SU-DHL-6 (cell line): ENCODE measurements at regions not wholly inside any gene's neighbourhood (a gene's known extent, or its start where the extent isn't known, plus 50 kb on each side); places are given as distances from the start of the nearest gene placed in this dataset.

Experiments
- H2AFZ ChIP-seq: fragments of 200-600 bp; sonication (generic); 2 replicates; pipeline ENCODE4 v1.6.1; 2014; ENCODE audit warnings: low read depth, mild to moderate bottlenecking, moderate library complexity, mixed read lengths, antibody characterized with exemption, low read length; ENCODE audit not compliant: severe bottlenecking
- H3F3A ChIP-seq: fragments of 200-600 bp; shearing (Covaris generic); 2 replicates; pipeline ENCODE4 v1.6.0; 2016; ENCODE audit warnings: antibody characterized with exemption, mild to moderate bottlenecking; ENCODE audit not compliant: insufficient read depth
- H3K27ac ChIP-seq: fragments of 200-600 bp; sonication (generic); 2 replicates; pipeline ENCODE4 v1.5.1; 2016; ENCODE audit warnings: low read depth, mild to moderate bottlenecking, low read length, moderate library complexity, mixed read lengths
- H3K27me3 ChIP-seq: fragments of 200-600 bp; sonication (generic), shearing (Covaris generic); 2 replicates; pipeline ENCODE4 v1.6.0; 2014; ENCODE audit warnings: mild to moderate bottlenecking, low read length
- H3K36me3 ChIP-seq: fragments of 200-600 bp; sonication (generic); 2 replicates; pipeline ENCODE4 v1.6.1; 2014; ENCODE audit warnings: mild to moderate bottlenecking, low read length, mixed read lengths
- H3K4me2 ChIP-seq: fragments of 300-600, 200-600 bp; shearing (Covaris generic), sonication (generic); 2 replicates; pipeline ENCODE4 v1.6.0; 2014; ENCODE audit warnings: low read length, low read depth, mild to moderate bottlenecking; ENCODE audit not compliant: poor library complexity, severe bottlenecking
- H3K4me3 ChIP-seq: fragments of 200-600 bp; sonication (generic); 2 replicates; pipeline ENCODE4 v1.5.1; 2014; ENCODE audit warnings: antibody characterized with exemption, low read length, mild to moderate bottlenecking, mixed read lengths; ENCODE audit not compliant: insufficient read depth, poor library complexity, severe bottlenecking
- H3K79me2 ChIP-seq: fragments of 200-600 bp; sonication (generic); 2 replicates; pipeline ENCODE4 v1.6.1; 2014; ENCODE audit warnings: mild to moderate bottlenecking, low read length, moderate library complexity; ENCODE audit not compliant: insufficient read depth
- H3K9ac ChIP-seq: fragments of 200-600 bp; sonication (generic); 2 replicates; pipeline ENCODE4 v1.7.0; 2014; ENCODE audit warnings: mild to moderate bottlenecking, low read length
- H3K9me2 ChIP-seq: fragments of 200-600 bp; sonication (generic); replicated peaks from 2 replicates; pipeline ENCODE4 v1.6.1; 2014; ENCODE audit warnings: low read length; ENCODE audit not compliant: insufficient read depth
- H3K9me3 ChIP-seq: fragments of 200-600 bp; sonication (generic); 2 replicates; pipeline ENCODE4 v1.6.1; 2014; ENCODE audit warnings: low read length, mixed read lengths; ENCODE audit not compliant: insufficient read depth
- H4K20me1 ChIP-seq: fragments of 200-600 bp; sonication (generic); 2 replicates; pipeline ENCODE4 v1.6.1; 2014; ENCODE audit warnings: low read depth, mild to moderate bottlenecking, antibody characterized with exemption, low read length, moderate library complexity, mixed read lengths
- CTCF ChIP-seq: fragments of 200-600 bp; sonication (generic); IDR thresholded peaks from one replicate; pipeline ENCODE4 v1.5.1; 2017; ENCODE audit warnings: antibody characterized with exemption, mild to moderate bottlenecking, low read length, moderate library complexity; ENCODE audit not compliant: insufficient read depth, poor library complexity, severe bottlenecking
- EZH2phosphoT487 ChIP-seq: fragments of 200-600 bp; sonication (generic), shearing (Covaris generic); conservative IDR thresholded peaks from 2 replicates; pipeline ENCODE4 v1.6.1; 2018; ENCODE audit warnings: mild to moderate bottlenecking, antibody characterized with exemption, low read length, moderate library complexity, mixed read lengths

DNA sequence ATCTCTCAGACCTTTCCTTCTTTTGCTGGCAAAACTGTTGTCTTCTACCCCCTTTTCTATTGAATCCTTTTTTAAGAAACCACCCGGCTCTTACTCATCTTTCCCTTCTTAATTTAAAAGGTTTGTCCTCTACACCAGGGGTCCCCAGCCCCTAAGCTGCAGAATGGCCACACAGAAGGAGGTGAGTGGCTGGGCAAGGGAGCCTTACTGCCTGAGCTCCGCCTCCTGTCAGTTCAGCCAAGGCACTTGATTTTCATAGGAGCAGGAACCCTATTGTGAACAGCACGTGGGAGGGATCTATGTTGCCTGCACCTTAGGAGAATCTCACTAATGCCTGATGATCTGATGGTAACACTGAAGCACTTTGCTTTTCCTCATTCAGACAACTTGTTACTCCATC, 726.3 kb upstream of the INTU start:
- no peaks in the 10 kb centered on the region for H3K9me2 ChIP-seq
- H2AFZ ChIP-seq, result peak overlapping the region; percentile 26
- H3K79me2 ChIP-seq, result no peaks in the 10 kb centered on the region
- H3K36me3 ChIP-seq, result no peaks in the 10 kb centered on the region
- H3K4me3 ChIP-seq, result no peak overlapping the region
- no peaks in the 10 kb centered on the region for H4K20me1 ChIP-seq
- no peak overlapping the region for H3K27ac ChIP-seq
- H3K27me3 ChIP-seq, result no peaks in the 10 kb centered on the region
- H3K9me3 ChIP-seq, result no peaks in the 10 kb centered on the region
- TF ChIP-seq CTCF (no peak), EZH2phosphoT487 (no peak)
- H3F3A ChIP-seq, result no peaks in the 10 kb centered on the region
- H3K4me2 ChIP-seq, result no peak overlapping the region
- no peak overlapping the region for H3K9ac ChIP-seq

- H4K20me1 ChIP-seq, result no peaks in the 10 kb centered on the region
- no peak overlapping the region for H3K4me3 ChIP-seq
- H3K9me3 ChIP-seq, result no peaks in the 10 kb centered on the region
- H3K27ac ChIP-seq, result no peak overlapping the region
- H3F3A ChIP-seq, result no peaks in the 10 kb centered on the region
- H3K9ac ChIP-seq, result no peak overlapping the region
- H3K79me2 ChIP-seq, result no peaks in the 10 kb centered on the region
- TF ChIP-seq EZH2phosphoT487 (no peak), CTCF (no peak)
- no peaks in the 10 kb centered on the region for H3K9me2 ChIP-seq
- H3K4me2 ChIP-seq, result no peak overlapping the region
- no peaks in the 10 kb centered on the region for H3K27me3 ChIP-seq
- H3K36me3 ChIP-seq, result no peaks in the 10 kb centered on the region
- H2AFZ ChIP-seq, result no peak overlapping the region
These were observed 725.4 kb upstream of the INTU start for GRCh38 chr4:126907389-126907788.

- Histone ChIP-seq H3K79me2 (no peaks in the 10 kb centered on the region), H2AFZ (no peak overlapping the region), H4K20me1 (no peaks in the 10 kb centered on the region), H3F3A (no peaks in the 10 kb centered on the region), H3K4me3 (no peak overlapping the region), H3K9ac (no peak overlapping the region), H3K27ac (no peak overlapping the region), H3K27me3 (no peaks in the 10 kb centered on the region), H3K9me2 (no peaks in the 10 kb centered on the region), H3K36me3 (no peaks in the 10 kb centered on the region), H3K4me2 (no peak overlapping the region), H3K9me3 (no peaks in the 10 kb centered on the region)
- TF ChIP-seq EZH2phosphoT487, result no peak
- TF ChIP-seq CTCF, result no peak
These were observed 716.6 kb upstream of the INTU start for GRCh38 chr4:126916049-126916625.
